Stimulated activated CD8-positive, alpha-beta memory T cell treated with anti-CD3 and anti-CD28 coated beads, Interleukin-4, amount 100 ng/mL, for 1 hour (primary cell): ENCODE measurements at regions not wholly inside any gene's neighbourhood (a gene's known extent, or its start where the extent isn't known, plus 50 kb on each side); places are given as distances from the start of the nearest gene placed in this dataset.

ENCODE experiments used
- DNase-seq, 2 donors: peaks; one replicate each; pipeline ENCODE4 v3.0.0-alpha.2; 2020; ENCODE audit warnings: low read depth in 2 of 2, low spot score in 1 of 2

DNA sequence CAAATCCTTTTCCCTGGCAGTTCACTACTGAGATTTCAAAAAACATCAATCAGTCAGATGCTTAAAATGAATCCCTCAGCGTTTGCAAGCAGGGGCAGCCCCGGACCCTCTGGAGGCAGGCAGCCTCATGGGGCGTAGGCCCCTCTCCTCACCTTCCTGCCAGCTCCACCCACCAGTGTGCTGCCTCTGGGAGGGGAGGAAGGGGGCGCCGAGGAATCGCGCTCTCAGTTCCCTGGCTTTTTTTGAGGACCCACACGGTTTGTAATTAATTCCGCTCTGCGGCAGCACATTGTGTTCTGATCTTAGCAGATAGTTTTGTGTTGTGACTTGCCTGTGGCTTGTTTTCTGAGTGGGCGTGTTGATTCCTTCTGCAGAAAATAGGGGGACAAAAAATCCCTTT, 159.9 kb downstream of the KLF13 start:
- no peak for DNase-seq

- no peak for DNase-seq
Measured at GRCh38 chr15:31486906-31487695, 160.5 kb downstream of the KLF13 start.

GRCh38 chr15:31487811-31488436, 161.3 kb downstream of the KLF13 start:
- no peak for DNase-seq

- DNase-seq: no peak
Measured at GRCh38 chr15:31488437-31489204, 162.0 kb downstream of the KLF13 start.

- DNase-seq: no peak
Measured at GRCh38 chr15:31489281-31489680, 162.6 kb downstream of the KLF13 start.

- peak in 1 of 2 donors; percentile 19 for DNase-seq
Measured at GRCh38 chr15:31489801-31490646, 163.4 kb downstream of the KLF13 start.

DNA sequence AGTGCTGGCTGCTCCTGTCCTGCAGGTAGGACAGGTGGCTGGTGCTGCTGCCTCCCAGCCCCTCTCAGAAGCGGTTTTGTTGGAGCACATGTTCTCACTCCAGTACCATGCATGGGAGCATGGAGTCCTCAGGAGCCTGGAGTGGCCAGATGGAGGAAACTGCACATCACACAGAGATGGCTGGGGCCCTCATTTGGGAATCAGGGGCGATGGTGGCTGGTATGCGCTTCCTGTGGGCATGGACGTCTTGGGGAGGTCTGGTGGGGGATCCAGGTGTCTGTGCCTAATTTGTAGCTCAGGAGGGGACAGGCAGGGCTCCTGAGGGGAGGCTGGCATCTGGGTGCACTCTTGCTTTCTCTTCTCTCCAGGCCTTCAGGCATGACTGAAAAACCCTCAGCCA, 168.2 kb downstream of the KLF13 start:
- no peak for DNase-seq

DNA sequence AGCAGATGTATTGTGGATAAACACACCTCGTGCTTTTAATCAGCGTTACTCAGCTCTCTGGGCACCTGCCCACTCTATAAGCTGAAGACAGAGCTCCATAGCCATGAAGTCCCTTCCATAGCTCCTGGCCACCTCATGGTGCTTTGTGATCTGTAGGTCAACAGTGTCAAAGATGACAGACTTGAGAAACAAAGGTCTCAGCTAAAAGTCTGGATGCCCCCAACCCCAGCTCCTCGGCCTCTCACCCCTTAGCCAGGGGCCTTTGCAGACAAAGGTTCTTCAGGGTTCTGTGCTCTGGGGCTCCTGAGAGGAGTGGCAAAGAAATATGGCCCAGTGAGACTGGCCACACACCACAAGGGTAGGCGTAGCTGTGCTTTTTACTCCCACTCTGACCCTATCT, 168.6 kb downstream of the KLF13 start:
- DNase-seq: no peak

- DNase-seq: no peak
Measured at GRCh38 chr15:31497838-31498237, 171.2 kb downstream of the KLF13 start.

DNA sequence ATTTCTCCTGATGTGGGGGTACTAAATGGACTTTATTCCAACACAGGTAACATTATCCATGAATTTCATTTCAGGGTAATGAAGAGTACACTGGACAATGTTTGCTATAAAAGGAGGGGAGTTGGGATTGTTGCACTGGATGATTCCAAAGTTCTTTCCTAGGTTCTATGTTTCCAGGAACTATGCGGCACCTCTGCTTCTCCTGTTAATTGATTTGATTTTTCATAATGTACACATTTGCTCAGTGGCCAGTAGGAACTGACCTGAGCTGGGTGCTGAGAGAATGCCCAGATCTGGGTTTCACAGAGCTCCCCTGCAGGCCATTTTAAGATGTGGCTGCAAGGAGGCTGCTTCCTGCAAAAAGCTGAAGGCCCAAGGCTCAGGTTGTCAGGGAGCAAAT, 171.7 kb downstream of the KLF13 start:
- DNase-seq: no peak

DNA sequence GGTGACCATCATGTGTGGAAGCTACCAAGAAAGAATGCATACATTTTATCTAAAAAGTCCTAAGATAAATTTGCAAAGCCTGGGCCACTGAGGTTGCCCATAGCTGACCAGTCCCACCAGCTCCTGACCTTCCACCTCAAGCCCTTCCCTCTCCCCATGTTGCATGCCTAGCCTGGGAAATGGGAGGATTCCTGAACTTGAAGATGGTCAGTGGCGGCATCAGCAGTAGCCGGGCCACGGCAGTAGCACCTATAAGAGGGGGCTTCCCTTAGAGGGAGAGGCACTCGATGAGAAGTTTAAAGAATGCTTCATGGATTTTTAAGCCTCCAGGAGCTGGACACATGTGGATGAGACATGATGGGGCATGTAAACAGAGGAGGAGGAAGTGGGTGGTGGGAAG, 172.1 kb downstream of the KLF13 start:
- DNase-seq: no peak

DNA sequence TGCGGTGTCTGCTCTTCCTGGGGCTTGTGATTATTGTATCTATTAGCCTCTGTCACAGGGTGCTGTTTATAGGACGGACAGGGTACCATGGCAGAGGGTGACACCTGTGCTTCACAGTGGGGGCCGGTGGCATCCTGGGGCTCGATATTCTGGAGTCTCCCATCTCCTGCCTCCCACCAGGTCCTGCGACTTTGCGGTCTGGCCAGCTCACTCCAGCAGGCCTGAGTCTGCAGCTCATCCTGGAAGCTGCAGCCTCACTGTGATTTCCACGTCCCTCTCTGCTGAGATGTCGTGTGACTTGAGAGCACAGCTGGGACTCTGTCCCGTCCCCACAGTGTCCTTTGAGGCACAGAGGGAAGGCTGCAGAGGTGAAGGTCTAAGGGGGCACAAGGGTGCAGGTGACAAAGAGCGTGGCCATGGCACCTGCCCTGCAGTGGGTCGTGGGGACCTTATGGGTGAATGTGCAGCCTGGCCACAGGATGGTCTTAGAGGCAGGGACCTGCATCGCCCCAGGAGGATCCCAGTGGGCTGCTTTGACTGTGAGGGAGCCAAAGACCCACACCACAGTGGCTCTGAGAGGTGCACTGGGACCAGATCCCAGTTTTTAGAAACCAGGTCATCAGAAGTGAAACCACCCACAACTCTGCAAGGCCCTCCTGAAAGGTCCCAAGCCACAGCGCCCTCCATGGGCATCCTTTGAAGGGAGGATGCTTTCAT, 172.8 kb downstream of the KLF13 start:
- DNase-seq: no peak

DNA sequence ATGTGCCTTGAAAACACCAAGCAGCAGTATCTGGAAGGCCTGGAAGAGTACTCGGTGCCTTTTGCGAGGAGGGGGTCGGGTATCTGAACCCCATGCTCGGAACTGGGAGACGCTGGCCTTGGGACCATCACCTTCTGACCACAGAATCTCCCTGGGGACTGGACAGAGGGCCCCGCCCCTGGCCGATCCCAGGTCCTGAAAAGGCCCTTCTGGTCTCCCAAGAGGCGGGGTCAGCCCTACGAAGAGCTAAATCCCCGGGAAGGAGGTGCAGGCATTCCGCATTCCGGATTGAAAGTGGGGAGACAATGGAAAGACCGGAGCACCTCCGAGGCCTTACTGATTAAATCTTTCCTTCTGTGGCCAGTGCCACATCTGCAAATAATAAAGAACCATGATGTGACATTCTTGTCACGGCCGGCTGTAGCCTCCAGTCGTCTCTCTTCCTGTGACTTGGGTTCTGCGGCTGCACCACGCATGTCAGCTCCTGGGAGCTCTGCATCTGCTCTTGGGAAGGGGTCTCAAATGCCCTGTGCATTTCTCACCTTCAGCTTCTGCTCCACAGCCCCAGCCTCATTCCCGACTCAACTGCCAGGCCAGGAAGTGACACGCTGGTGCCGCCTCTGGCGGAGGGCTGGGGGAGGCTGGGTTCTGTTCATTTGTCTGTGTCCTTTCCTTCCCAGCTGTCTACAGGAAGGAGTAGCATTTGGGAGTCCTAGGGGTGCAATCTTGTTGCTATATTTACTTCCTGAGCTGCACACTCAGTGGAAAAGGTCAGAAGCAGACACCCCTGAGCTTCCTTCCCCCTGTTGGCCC, 173.5 kb downstream of the KLF13 start:
- DNase-seq: no peak

GRCh38 chr15:31500766-31501449, 174.3 kb downstream of the KLF13 start:
- DNase-seq: no peak

DNA sequence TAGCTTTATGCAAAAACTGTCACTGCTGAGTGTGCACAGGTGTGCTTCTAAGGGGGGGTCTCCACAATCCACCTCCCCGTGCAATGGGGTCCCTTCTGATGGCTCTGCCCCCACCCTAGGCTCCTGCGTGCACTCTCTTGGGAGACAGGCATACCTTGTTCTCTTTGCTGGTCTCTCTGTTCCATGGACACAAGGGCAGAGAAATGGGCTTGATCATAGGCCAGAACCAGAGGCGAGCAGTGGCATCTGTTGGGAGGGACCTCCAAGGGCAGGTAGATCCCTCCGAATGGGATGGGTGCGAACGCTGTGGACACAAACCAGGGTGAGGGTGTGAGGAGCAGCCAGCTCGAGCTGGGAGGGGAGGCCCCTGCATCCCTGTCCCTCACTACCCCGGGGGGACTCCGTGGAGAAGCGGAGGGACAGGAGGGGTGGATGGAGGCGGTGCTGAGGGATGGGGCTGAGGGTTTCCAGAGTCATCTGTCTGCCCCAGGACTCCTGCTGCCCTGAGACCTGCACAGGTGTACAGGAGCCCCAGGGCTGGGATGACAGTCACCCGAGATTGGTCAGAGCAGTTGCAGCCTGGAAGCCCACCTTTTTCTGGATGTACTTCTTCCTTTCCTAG, 175.0 kb downstream of the KLF13 start:
- no peak for DNase-seq

- DNase-seq: no peak
Measured at GRCh38 chr15:31502541-31503229, 176.1 kb downstream of the KLF13 start.

DNA sequence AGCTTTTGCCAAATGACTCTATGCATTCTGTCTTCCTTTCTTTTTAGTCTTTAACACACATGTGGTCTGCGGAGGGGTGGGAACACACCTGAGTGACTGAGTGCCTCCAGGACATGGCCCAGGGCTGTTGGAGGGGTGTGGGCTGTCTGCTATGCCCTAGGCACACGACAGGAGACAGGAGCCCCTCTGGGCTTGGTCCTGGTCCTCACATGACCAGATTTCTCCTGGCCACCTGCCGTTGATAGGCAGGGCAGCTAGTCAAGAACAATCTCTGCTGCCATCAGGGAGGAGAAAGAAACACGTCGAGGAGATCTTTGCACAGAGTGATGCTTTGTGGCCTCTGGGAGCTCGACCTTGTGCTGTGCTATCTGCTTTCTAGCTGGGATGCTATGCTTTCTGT, 176.6 kb downstream of the KLF13 start:
- no peak for DNase-seq
